ENCODE measurements at regions not wholly inside any gene's neighbourhood (a gene's known extent, or its start where the extent isn't known, plus 50 kb on each side); places are given as distances from the start of the nearest gene placed in this dataset.

GRCh38 chr1:79792219-79792930, 785.8 kb upstream of the ADGRL4 start:
- H3K9me3 Mint-ChIP-seq = peaks cover 6 to 34% (median 20%) of the 10 kb centered on the region in 5 donors
- Histone ChIP-seq H3K4me3 (ENCODE audit: low read length) (no peak overlapping the region), H3K27me3 (ENCODE audit: insufficient read depth, low read length, poor library complexity, severe bottlenecking) (no peaks in the 10 kb centered on the region), H3K9me3 (ENCODE audit: low read length) (no peaks in the 10 kb centered on the region), H3K27ac (ENCODE audit: low read depth, low read length) (no peak overlapping the region), H3K4me1 (ENCODE audit: insufficient read depth, low read length) (no peaks in the 10 kb centered on the region), H3K36me3 (ENCODE audit: insufficient read depth, low read length) (no peaks in the 10 kb centered on the region)
- H3K36me3 Mint-ChIP-seq = no peaks in the 10 kb centered on the region
- H3K27ac Mint-ChIP-seq = no peak overlapping the region
- DNase-seq = no peak
- ChIA-PET POLR2A (no interaction called here), CTCF (no interaction called here)
- H3K4me3 Mint-ChIP-seq = no peak overlapping the region
- no peaks in the 10 kb centered on the region for H3K27me3 Mint-ChIP-seq
- H3K4me1 Mint-ChIP-seq = no peaks in the 10 kb centered on the region

- Histone ChIP-seq H3K36me3 (ENCODE audit: insufficient read depth, low read length) (no peaks in the 10 kb centered on the region), H3K4me3 (ENCODE audit: low read length) (no peak overlapping the region), H3K4me1 (ENCODE audit: insufficient read depth, low read length) (no peaks in the 10 kb centered on the region), H3K27ac (ENCODE audit: low read depth, low read length) (no peak overlapping the region), H3K9me3 (ENCODE audit: low read length) (no peaks in the 10 kb centered on the region), H3K27me3 (ENCODE audit: insufficient read depth, low read length, poor library complexity, severe bottlenecking) (no peaks in the 10 kb centered on the region)
- H3K4me3 Mint-ChIP-seq = no peak overlapping the region
- H3K36me3 Mint-ChIP-seq = no peaks in the 10 kb centered on the region
- no peaks in the 10 kb centered on the region for H3K27me3 Mint-ChIP-seq
- no peak for DNase-seq
- POLR2A ChIA-PET = no interaction called here
- CTCF ChIA-PET = no interaction called here
- H3K9me3 Mint-ChIP-seq = peaks cover 6 to 36% (median 15%) of the 10 kb centered on the region in 5 donors
- H3K4me1 Mint-ChIP-seq = no peaks in the 10 kb centered on the region
- no peak overlapping the region for H3K27ac Mint-ChIP-seq
Observed at GRCh38 chr1:79791488-79792218, 785.1 kb upstream of the ADGRL4 start.

- no peak for DNase-seq
- H3K27ac ChIP-seq (ENCODE audit: low read depth, low read length) = no peak overlapping the region
- no peaks in the 10 kb centered on the region for H3K4me1 ChIP-seq (ENCODE audit: insufficient read depth, low read length)
- Mint-ChIP-seq H3K4me3 (no peak overlapping the region), H3K27ac (peak overlapping the region in 1 of 8 donors; percentile 29), H3K36me3 (no peaks in the 10 kb centered on the region), H3K27me3 (no peaks in the 10 kb centered on the region), H3K4me1 (no peaks in the 10 kb centered on the region), H3K9me3 (peaks cover 6 to 43% (median 18%) of the 10 kb centered on the region in 5 donors)
- no peak overlapping the region for H3K4me3 ChIP-seq (ENCODE audit: low read length)
- H3K36me3 ChIP-seq (ENCODE audit: insufficient read depth, low read length) = no peaks in the 10 kb centered on the region
- ChIA-PET POLR2A (no interaction called here), CTCF (no interaction called here)
- no peaks in the 10 kb centered on the region for H3K27me3 ChIP-seq (ENCODE audit: insufficient read depth, low read length, poor library complexity, severe bottlenecking)
- H3K9me3 ChIP-seq (ENCODE audit: low read length) = no peaks in the 10 kb centered on the region
Observed at GRCh38 chr1:79790950-79791349, 784.4 kb upstream of the ADGRL4 start.

GRCh38 chr1:79787631-79788030, 781.1 kb upstream of the ADGRL4 start:
- Histone ChIP-seq H3K9me3 (ENCODE audit: low read length) (no peaks in the 10 kb centered on the region), H3K4me1 (ENCODE audit: insufficient read depth, low read length) (no peaks in the 10 kb centered on the region), H3K4me3 (ENCODE audit: low read length) (no peak overlapping the region), H3K36me3 (ENCODE audit: insufficient read depth, low read length) (no peaks in the 10 kb centered on the region), H3K27ac (ENCODE audit: low read depth, low read length) (no peak overlapping the region), H3K27me3 (ENCODE audit: insufficient read depth, low read length, poor library complexity, severe bottlenecking) (no peaks in the 10 kb centered on the region)
- ChIA-PET POLR2A (no interaction called here), CTCF (no interaction called here)
- no peak overlapping the region for H3K27ac Mint-ChIP-seq
- peaks cover 4 to 34% (median 12%) of the 10 kb centered on the region in 5 donors for H3K9me3 Mint-ChIP-seq
- no peak overlapping the region for H3K4me3 Mint-ChIP-seq
- H3K27me3 Mint-ChIP-seq = no peaks in the 10 kb centered on the region
- DNase-seq = no peak
- no peaks in the 10 kb centered on the region for H3K4me1 Mint-ChIP-seq
- H3K36me3 Mint-ChIP-seq = no peaks in the 10 kb centered on the region

GRCh38 chr1:79785964-79786363, 779.4 kb upstream of the ADGRL4 start:
- Mint-ChIP-seq H3K4me1 (no peaks in the 10 kb centered on the region), H3K27me3 (no peaks in the 10 kb centered on the region), H3K4me3 (no peak overlapping the region), H3K36me3 (no peaks in the 10 kb centered on the region), H3K27ac (no peak overlapping the region), H3K9me3 (peaks cover 4 to 34% (median 13%) of the 10 kb centered on the region in 5 donors)
- Histone ChIP-seq H3K4me1 (ENCODE audit: insufficient read depth, low read length) (no peaks in the 10 kb centered on the region), H3K36me3 (ENCODE audit: insufficient read depth, low read length) (no peaks in the 10 kb centered on the region), H3K27me3 (ENCODE audit: insufficient read depth, low read length, poor library complexity, severe bottlenecking) (no peaks in the 10 kb centered on the region), H3K9me3 (ENCODE audit: low read length) (no peaks in the 10 kb centered on the region), H3K4me3 (ENCODE audit: low read length) (no peak overlapping the region), H3K27ac (ENCODE audit: low read depth, low read length) (no peak overlapping the region)
- ChIA-PET POLR2A (no interaction called here), CTCF (no interaction called here)
- no peak for DNase-seq

GRCh38 chr1:79785561-79785960, 779.0 kb upstream of the ADGRL4 start:
- no peaks in the 10 kb centered on the region for H3K36me3 ChIP-seq (ENCODE audit: insufficient read depth, low read length)
- no peaks in the 10 kb centered on the region for H3K4me1 Mint-ChIP-seq
- no peaks in the 10 kb centered on the region for H3K36me3 Mint-ChIP-seq
- no peak overlapping the region for H3K27ac Mint-ChIP-seq
- ChIA-PET POLR2A (no interaction called here), CTCF (no interaction called here)
- H3K4me3 Mint-ChIP-seq = no peak overlapping the region
- no peak for DNase-seq
- peaks cover 4 to 34% (median 13%) of the 10 kb centered on the region in 5 donors for H3K9me3 Mint-ChIP-seq
- no peaks in the 10 kb centered on the region for H3K27me3 ChIP-seq (ENCODE audit: insufficient read depth, low read length, poor library complexity, severe bottlenecking)
- H3K27ac ChIP-seq (ENCODE audit: low read depth, low read length) = no peak overlapping the region
- H3K4me3 ChIP-seq (ENCODE audit: low read length) = no peak overlapping the region
- H3K4me1 ChIP-seq (ENCODE audit: insufficient read depth, low read length) = no peaks in the 10 kb centered on the region
- no peaks in the 10 kb centered on the region for H3K9me3 ChIP-seq (ENCODE audit: low read length)
- no peaks in the 10 kb centered on the region for H3K27me3 Mint-ChIP-seq

- H3K27ac Mint-ChIP-seq = no peak overlapping the region
- Histone ChIP-seq H3K27ac (ENCODE audit: low read depth, low read length) (no peak overlapping the region), H3K4me1 (ENCODE audit: insufficient read depth, low read length) (no peaks in the 10 kb centered on the region), H3K27me3 (ENCODE audit: insufficient read depth, low read length, poor library complexity, severe bottlenecking) (no peaks in the 10 kb centered on the region), H3K4me3 (ENCODE audit: low read length) (no peak overlapping the region), H3K9me3 (ENCODE audit: low read length) (no peaks in the 10 kb centered on the region), H3K36me3 (ENCODE audit: insufficient read depth, low read length) (no peaks in the 10 kb centered on the region)
- no peaks in the 10 kb centered on the region for H3K27me3 Mint-ChIP-seq
- H3K4me1 Mint-ChIP-seq = no peaks in the 10 kb centered on the region
- H3K36me3 Mint-ChIP-seq = no peaks in the 10 kb centered on the region
- DNase-seq = no peak
- ChIA-PET POLR2A (no interaction called here), CTCF (no interaction called here)
- H3K9me3 Mint-ChIP-seq = peaks cover 2 to 23% (median 13%) of the 10 kb centered on the region in 5 donors
- H3K4me3 Mint-ChIP-seq = no peak overlapping the region
Observed at GRCh38 chr1:79781261-79781660, 774.7 kb upstream of the ADGRL4 start.

- no peaks in the 10 kb centered on the region for H3K36me3 ChIP-seq (ENCODE audit: insufficient read depth, low read length)
- H3K4me1 ChIP-seq (ENCODE audit: insufficient read depth, low read length) = no peaks in the 10 kb centered on the region
- H3K9me3 ChIP-seq (ENCODE audit: low read length) = no peaks in the 10 kb centered on the region
- H3K27me3 ChIP-seq (ENCODE audit: insufficient read depth, low read length, poor library complexity, severe bottlenecking) = no peaks in the 10 kb centered on the region
- H3K4me3 ChIP-seq (ENCODE audit: low read length) = no peak overlapping the region
- H3K4me1 Mint-ChIP-seq = no peaks in the 10 kb centered on the region
- H3K27me3 Mint-ChIP-seq = no peaks in the 10 kb centered on the region
- no peak for DNase-seq
- ChIA-PET POLR2A (no interaction called here), CTCF (no interaction called here)
- H3K36me3 Mint-ChIP-seq = no peaks in the 10 kb centered on the region
- no peak overlapping the region for H3K27ac Mint-ChIP-seq
- H3K9me3 Mint-ChIP-seq = peaks cover 2 to 15% (median 6%) of the 10 kb centered on the region in 5 donors
- no peak overlapping the region for H3K4me3 Mint-ChIP-seq
- no peak overlapping the region for H3K27ac ChIP-seq (ENCODE audit: low read depth, low read length)
Observed at GRCh38 chr1:79777481-79778219, 771.1 kb upstream of the ADGRL4 start.
